ENCODE measurements at regions not wholly inside any gene's neighbourhood (a gene's known extent, or its start where the extent isn't known, plus 50 kb on each side); places are given as distances from the start of the nearest gene placed in this dataset.
"Not testable (repeated sequence)": the region's sequence is repeated elsewhere in the genome, so short reads cannot be mapped to it uniquely, and the experiment has no call there.

GRCh38 chr10:3373374-3374027 lies 200.9 kb upstream of the PITRM1 start:
- H3K27ac ChIP-seq (ENCODE audit: low read depth, low read length): not testable (repeated sequence)
- WGBS, 3 donors: 71 to 83% (median 83%) methylated on average over 12 of the region's 13 CpGs

DNA sequence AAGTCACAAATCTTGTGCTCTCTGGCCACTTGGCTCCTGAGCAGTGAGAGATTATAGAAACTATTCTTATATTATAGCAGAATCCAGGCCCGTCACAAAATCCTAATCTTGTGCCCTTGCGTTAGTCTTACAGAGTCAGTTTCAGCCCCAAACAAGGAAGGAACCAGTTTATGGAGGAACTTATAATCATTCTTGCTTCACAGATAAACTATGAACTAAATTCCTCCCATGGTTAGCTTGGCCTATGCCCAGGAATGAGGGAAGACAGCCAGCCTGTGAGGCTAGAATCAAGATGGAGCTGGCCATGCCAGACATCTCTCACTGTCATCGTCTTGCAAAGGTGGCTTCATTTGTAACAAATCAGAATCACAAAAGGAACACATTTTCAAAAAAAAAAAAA lies 199.7 kb upstream of the PITRM1 start:
- 67 to 77% (median 72%) methylated on average over 3 of the region's 3 CpGs for WGBS, 3 donors
- H3K27ac ChIP-seq (ENCODE audit: low read depth, low read length): no peak overlapping the region

DNA sequence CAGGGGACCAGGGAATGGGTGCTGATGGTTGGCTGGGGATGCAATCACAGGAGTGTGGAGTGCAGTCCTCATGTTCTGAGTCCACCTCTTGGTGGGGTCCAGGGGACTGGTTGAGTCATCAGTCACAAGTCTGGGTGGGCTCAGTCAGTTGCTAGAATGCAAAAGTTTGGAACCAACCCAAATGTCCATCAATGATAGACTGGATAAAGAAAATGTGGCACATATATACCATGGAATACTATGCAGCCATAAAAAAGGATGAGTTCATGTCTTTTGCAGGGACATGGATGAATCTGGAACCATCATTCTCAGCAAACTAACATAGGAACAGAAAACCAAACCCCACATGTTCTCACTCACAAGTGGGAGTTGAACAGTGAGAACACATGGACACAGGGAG lies 199.0 kb upstream of the PITRM1 start:
- not testable (repeated sequence) for H3K27ac ChIP-seq (ENCODE audit: low read depth, low read length)

- no peak overlapping the region for H3K27ac ChIP-seq (ENCODE audit: low read depth, low read length)
- 90 to 92% (median 92%) methylated on average over 6 of the region's 6 CpGs for WGBS, 3 donors
Observed at GRCh38 chr10:3366735-3367405, 194.3 kb upstream of the PITRM1 start.

- H3K27ac ChIP-seq (ENCODE audit: low read depth, low read length): no peak overlapping the region
- WGBS, 3 donors: 60 to 92% (median 86%) methylated on average over 1 of the region's 1 CpG
Observed at GRCh38 chr10:3366043-3366442, 193.5 kb upstream of the PITRM1 start.

GRCh38 chr10:3365630-3366029 lies 193.0 kb upstream of the PITRM1 start:
- H3K27ac ChIP-seq (ENCODE audit: low read depth, low read length): no peak overlapping the region
- WGBS, 3 donors: 41 to 76% (median 71%) methylated on average over 7 of the region's 7 CpGs

GRCh38 chr10:3364768-3365480 lies 192.3 kb upstream of the PITRM1 start:
- 46 to 91% (median 82%) methylated on average over 12 of the region's 12 CpGs for WGBS, 3 donors
- H3K27ac ChIP-seq (ENCODE audit: low read depth, low read length): no peak overlapping the region

GRCh38 chr10:3363311-3364045 lies 190.9 kb upstream of the PITRM1 start:
- WGBS, 3 donors: 76 to 94% (median 82%) methylated on average over 4 of the region's 4 CpGs
- H3K27ac ChIP-seq (ENCODE audit: low read depth, low read length): no peak overlapping the region

DNA sequence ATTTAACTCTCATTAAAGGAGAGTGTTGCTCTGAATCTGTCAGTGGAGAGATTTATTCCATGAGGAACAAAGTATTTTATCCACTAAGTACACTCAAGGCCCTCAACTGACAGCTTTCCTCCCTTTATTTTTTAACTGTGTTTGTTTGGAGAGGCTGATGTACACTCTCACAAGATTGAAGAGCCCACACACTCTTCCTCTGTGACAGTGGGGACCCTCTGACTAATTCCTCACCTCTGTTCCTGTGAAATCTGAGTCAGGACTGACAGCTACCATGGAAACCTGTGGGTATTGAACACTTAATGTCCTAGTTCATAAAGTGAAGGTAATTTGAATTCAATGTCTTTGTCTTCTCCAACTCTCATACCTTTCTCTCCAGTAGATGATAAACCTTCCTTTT lies 189.8 kb upstream of the PITRM1 start:
- no peak overlapping the region for H3K27ac ChIP-seq (ENCODE audit: low read depth, low read length)

- WGBS, 3 donors: 62 to 85% (median 76%) methylated on average over 3 of the region's 3 CpGs
- no peak overlapping the region for H3K27ac ChIP-seq (ENCODE audit: low read depth, low read length)
Observed at GRCh38 chr10:3361640-3362039, 189.1 kb upstream of the PITRM1 start.

GRCh38 chr10:3357737-3358136 lies 185.2 kb upstream of the PITRM1 start:
- no peak overlapping the region for H3K27ac ChIP-seq (ENCODE audit: low read depth, low read length)
- WGBS, 3 donors: 59 to 76% (median 65%) methylated on average over 4 of the region's 4 CpGs

DNA sequence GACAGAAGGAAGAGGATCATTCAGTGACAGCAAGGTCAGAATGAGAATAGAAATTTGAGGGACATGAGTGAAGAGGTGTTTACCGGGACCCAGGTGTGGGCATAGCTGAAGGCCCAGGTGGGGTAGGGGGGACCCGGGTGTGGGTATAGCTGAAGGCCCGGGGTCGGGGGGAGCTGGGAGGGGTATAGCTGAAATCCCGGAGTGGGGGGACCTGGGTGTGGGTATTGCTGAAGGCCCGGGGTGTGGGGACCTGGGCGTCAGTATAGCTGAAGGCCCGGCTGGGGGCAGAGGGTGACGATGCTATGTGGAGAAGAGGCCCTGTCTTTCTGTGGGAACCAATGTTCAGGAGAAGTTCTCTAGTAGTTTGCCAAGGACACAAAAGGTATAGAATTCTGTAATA lies 183.0 kb upstream of the PITRM1 start:
- WGBS, 3 donors: 92 to 99% (median 96%) methylated on average over 9 of the region's 9 CpGs
- no peak overlapping the region for H3K27ac ChIP-seq (ENCODE audit: low read depth, low read length)

DNA sequence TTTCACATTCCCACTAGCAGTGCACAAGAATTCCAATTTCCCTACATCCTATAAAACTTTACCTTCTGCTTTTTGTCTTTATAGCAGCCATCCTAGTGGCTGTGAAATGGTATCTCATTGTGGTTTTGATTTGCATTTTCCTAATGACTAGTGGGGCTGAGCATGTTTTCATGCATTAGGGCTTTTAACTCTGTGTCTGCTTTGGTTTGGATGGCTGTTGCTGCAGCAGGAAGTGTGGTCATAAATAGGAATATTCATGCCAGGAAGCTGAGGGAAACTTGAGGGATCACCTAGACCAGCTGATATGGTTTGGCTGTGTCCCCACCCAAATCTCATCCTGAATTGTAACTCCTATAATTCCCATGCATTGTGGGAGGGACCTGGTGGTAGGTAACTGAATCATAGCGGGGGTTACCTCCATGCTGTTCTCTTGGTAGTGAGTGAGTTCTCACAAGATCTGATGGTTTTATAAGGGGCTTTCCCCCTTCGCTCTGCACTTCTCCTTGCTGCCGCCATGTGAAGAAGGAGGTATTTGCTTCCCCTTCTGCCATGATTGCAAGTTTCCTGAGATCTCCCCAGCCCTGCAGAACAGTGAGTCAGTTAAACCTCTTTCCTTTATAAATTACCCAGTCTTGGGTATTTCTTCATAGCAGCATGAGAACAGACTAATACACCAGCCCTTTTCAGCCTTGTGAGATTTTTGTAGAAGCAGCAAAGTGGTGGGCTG lies 181.8 kb upstream of the PITRM1 start:
- H3K27ac ChIP-seq (ENCODE audit: low read depth, low read length): no peak overlapping the region
- 74 to 84% (median 81%) methylated on average over 3 of the region's 3 CpGs for WGBS, 3 donors

DNA sequence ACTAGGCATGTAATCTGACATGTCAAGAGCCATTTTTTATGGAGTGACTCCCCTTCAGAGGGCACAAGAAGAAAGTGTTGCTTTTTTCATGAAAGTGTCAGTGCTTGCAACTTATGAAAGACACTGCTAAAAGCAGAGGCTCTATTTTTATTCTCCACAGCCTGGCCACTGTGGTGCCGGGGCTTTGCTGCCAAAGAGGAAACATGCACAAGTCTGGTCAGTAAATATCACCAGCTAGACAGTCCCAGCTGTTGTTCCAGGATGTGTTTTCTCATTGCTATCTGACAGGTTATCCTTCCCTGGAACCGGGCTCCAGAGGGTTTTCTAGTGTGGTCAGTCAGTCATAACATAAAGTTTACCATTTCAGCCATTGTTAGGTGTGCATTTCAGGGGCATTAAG lies 180.7 kb upstream of the PITRM1 start:
- WGBS, 3 donors: 27 to 35% (median 27%) methylated on average over 2 of the region's 2 CpGs

GRCh38 chr10:3350617-3351258 lies 178.2 kb upstream of the PITRM1 start:
- H3K27ac ChIP-seq (ENCODE audit: low read depth, low read length): no peak overlapping the region
- 40 to 68% (median 50%) methylated on average over 14 of the region's 14 CpGs for WGBS, 3 donors

More for the DNA sequence above, 180.7 kb upstream of the PITRM1 start:
- no peak overlapping the region for H3K27ac ChIP-seq (ENCODE audit: low read depth, low read length)

DNA sequence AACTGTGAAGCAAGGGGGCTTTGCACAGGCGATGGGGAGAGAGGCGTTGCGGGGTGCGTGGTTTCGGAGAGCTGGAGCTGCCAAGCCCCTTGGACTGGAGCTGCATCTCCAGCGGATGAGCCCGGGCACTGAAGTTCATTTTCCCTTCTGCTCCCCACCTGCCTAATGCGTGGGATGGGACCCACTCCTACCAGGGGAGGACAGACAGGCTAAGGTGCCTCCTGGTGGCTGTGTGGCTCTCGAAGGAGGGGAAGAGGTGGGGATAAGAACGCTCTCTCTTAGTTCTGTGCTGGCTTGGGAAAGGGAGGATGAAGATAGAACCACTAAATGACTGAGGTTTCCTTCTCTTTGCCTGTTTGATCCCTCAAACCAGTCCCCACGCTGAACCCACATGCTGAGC lies 177.6 kb upstream of the PITRM1 start:
- H3K27ac ChIP-seq (ENCODE audit: low read depth, low read length): no peak overlapping the region
- WGBS, 3 donors: 82 to 92% (median 90%) methylated on average over 11 of the region's 11 CpGs

GRCh38 chr10:3348564-3348963 lies 176.0 kb upstream of the PITRM1 start:
- no peak overlapping the region for H3K27ac ChIP-seq (ENCODE audit: low read depth, low read length)
- WGBS, 3 donors: 86 to 96% (median 93%) methylated on average over 6 of the region's 6 CpGs

Data from adipose tissue (tissue), 3 donors.